Coronary artery (tissue), 2 donors: ENCODE measurements at regions not wholly inside any gene's neighbourhood (a gene's known extent, or its start where the extent isn't known, plus 50 kb on each side); places are given as distances from the start of the nearest gene placed in this dataset.

ENCODE experiments used
- DNase-seq: peaks from one replicate; pipeline ENCODE4 v3.0.0-alpha.2; 2017; ENCODE audit warnings: low spot score
- H3K27ac ChIP-seq, 2 donors: fragments of 200-600 bp; sonication (generic); one replicate each; pipeline ENCODE4 v1.5.1; 2016 to 2019
- H3K4me3 ChIP-seq: fragments of 200-600 bp; sonication (generic); 2 replicates; pipeline ENCODE4 v1.5.1; 2016; ENCODE audit warnings: mild to moderate bottlenecking, moderate library complexity
- TF ChIP-seq, protein P1 (sequence below): fragments of 200-600 bp; sonication (generic); IDR thresholded peaks from one replicate; pipeline ENCODE4 v1.5.1; 2019; ENCODE audit warnings: antibody characterized with exemption

DNA sequence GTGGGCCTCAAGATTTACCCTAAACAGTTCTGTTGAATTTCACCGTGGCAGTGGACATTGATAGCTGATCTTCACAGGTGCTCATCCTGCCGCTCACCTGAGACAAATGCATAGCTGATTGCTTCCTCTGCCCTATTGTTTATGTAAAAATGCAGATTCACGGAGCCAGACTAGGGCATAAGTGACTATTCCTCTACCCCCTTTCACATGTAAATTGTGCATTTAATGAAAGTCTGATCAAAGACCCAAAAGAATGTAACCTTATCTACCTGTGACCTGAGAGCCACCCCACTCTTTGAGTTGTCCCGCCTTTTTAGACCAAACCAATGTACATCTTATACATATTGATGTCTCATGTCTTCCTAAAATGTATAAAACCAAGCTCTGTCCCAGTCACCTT, 312.4 kb upstream of the CDH5 start:
- DNase-seq, result peak; percentile 16

DNA sequence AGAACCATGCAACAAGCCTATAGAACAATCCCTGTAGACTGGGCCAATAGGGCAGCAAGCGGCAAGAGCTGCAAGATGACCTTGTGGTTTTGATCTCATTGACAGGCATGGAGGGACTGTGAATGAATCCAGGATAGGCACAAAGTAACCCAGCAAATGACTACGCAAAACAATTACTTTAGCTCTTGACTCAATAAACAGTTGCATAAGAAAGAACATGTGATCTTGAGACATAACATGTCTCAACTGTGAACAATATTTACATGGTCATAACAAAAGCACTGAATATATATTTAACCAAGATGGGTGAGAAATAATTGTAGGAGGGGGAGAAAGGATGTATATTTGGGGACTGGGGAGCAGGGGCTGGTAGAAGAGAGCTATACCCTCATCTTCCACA, 313.7 kb upstream of the CDH5 start:
- no peak for DNase-seq

More for the DNA sequence above, 312.4 kb upstream of the CDH5 start:
- TF ChIP-seq, protein P1, sequence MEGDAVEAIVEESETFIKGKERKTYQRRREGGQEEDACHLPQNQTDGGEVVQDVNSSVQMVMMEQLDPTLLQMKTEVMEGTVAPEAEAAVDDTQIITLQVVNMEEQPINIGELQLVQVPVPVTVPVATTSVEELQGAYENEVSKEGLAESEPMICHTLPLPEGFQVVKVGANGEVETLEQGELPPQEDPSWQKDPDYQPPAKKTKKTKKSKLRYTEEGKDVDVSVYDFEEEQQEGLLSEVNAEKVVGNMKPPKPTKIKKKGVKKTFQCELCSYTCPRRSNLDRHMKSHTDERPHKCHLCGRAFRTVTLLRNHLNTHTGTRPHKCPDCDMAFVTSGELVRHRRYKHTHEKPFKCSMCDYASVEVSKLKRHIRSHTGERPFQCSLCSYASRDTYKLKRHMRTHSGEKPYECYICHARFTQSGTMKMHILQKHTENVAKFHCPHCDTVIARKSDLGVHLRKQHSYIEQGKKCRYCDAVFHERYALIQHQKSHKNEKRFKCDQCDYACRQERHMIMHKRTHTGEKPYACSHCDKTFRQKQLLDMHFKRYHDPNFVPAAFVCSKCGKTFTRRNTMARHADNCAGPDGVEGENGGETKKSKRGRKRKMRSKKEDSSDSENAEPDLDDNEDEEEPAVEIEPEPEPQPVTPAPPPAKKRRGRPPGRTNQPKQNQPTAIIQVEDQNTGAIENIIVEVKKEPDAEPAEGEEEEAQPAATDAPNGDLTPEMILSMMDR, result no peak
- H3K27ac ChIP-seq, result no peak overlapping the region
- H3K4me3 ChIP-seq, result no peak overlapping the region

DNA sequence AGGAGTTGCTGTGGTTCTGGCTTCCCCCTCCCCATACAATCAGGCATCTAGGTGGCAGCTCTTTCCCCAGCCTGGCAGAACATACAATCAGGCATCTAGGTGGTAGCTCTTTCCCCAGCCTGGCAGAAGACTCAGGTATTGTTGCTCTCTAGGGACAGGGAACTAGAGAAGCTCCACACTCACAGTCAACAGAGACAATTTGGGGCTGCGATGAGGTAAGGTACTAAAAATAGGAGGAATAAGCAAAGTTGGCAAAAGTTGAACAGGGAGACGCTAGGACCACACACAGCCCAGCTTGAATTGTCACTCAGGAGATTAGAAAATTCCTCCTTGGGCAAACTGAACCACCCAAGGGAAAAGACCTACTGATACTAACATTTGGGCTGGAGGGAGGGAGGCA, 315.5 kb upstream of the CDH5 start:
- TF ChIP-seq, protein P1, result no peak
- Histone ChIP-seq H3K27ac (no peak overlapping the region), H3K4me3 (no peak overlapping the region)
- no peak for DNase-seq

More for the DNA sequence above, 313.7 kb upstream of the CDH5 start:
- no peak overlapping the region for H3K27ac ChIP-seq
- no peak overlapping the region for H3K4me3 ChIP-seq
- TF ChIP-seq, protein P1, result no peak

DNA sequence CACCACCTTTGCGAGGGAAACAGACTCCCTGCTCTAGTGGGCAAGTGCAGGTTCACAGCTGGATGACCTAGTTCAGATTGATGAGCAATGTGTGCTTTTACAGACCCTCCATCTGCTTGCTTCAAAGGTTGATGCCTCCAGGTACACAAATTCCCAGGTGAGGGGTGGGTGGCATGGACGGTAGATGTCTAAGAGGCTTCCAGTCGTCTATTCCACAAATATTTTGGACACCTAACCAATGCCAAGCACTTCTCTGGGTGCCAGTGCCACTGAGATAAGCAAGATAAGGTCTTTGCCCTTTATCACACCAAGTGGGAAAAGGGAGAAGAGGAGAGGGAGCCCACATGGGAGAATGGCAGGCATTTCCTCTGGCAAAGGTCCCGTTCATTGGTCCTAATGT, 316.6 kb upstream of the CDH5 start:
- H3K27ac ChIP-seq, result no peak overlapping the region
- TF ChIP-seq, protein P1, result no peak
- H3K4me3 ChIP-seq, result no peak overlapping the region
- peak; percentile 47 for DNase-seq

DNA sequence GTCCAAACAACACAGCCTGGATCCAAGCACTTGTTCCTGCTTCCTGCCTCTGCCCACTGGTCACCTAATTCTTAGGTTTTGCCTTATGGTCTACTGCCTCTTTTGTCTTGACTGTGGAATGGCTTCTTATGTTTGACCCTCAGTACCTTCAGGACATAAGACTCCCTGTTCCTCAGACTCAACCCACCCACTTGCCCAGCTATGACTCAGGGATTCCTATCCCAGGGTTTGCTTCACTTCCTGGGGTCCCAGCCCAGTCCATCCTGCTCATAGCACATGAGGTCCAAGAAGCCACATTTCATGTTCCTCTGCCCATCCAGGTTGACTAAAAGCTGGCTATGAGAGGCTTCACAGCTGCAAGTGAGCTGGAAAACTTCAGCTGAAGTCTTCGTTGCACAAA, 320.9 kb upstream of the CDH5 start:
- Histone ChIP-seq H3K27ac (no peak overlapping the region), H3K4me3 (no peak overlapping the region)
- peak; percentile 63 for DNase-seq
- TF ChIP-seq, protein P1, result no peak

DNA sequence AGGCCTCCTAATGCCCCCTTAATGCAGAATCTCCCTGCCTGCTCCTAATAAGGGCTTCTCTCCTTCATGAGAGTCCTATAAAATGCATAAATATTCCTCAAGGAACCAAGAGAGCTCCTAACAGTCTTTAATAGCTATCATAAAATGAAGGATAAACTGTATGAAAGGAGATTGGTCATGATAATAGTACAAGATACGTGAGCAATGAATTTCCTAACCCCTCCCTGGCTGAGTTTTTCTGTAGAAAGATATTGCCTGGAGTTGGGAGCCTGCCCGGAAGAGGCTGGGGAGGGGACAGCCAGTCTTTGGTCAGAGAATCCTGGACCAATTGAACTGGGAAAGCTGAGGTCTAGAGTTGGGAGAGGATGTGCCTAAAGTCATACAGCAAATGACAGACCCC, 321.9 kb upstream of the CDH5 start:
- TF ChIP-seq, protein P1, result no peak
- DNase-seq, result peak; percentile 19
- no peak overlapping the region for H3K27ac ChIP-seq
- no peak overlapping the region for H3K4me3 ChIP-seq

DNA sequence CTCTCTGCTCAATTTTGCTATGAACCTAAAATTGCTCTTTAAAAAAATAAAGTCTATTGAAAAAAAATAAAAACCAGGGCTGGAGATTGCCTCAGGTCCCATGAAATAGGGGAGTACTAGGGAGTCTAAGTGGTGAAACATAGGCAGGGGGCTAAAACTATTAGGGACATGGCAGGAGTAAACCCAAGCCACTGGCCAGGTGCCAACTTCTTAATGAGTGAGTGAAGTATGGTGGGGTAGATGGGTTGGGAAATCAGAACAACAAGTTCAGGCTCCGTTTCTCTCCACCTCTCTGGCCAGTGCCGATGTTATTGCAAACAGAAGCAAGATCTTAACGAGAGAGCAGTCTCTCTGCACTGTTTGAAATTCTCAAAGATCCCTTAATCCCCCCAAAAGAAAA, 322.4 kb upstream of the CDH5 start:
- TF ChIP-seq, protein P1, result no peak
- DNase-seq, result peak; percentile 38
- no peak overlapping the region for H3K4me3 ChIP-seq
- H3K27ac ChIP-seq, result no peak overlapping the region
